ENCODE measurements at regions not wholly inside any gene's neighbourhood (a gene's known extent, or its start where the extent isn't known, plus 50 kb on each side); places are given as distances from the start of the nearest gene placed in this dataset.

DNA sequence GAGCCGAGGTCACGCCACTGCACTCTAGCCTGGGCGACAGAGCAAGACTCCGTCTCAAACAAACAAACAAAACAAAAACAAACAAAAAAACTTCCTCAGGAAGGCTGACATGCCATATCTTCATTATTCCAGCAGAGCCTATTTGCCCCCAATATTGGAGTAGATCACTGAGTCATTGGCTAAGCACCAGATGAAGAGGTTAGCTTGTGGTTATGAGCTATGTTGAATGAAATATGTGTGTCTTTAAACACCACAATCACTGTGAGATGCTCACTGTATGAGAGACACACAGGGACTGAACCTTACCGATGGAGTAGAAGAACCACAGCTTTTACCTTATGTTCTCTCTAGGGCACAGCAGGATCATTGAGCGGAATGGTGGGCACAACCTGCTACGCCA is 122.1 kb upstream of the EOLA2 start:
- no peak for TF ChIP-seq CEBPB (IDR thresholded peaks at IDR 0.05)
- TF ChIP-seq TCF12 (IDR thresholded peaks at IDR 0.05; ENCODE audit: low read depth), result no peak
- TF ChIP-seq FOXM1 (IDR thresholded peaks at IDR 0.05; ENCODE audit: borderline replicate concordance, low read depth), result no peak
- TF ChIP-seq, protein P1, sequence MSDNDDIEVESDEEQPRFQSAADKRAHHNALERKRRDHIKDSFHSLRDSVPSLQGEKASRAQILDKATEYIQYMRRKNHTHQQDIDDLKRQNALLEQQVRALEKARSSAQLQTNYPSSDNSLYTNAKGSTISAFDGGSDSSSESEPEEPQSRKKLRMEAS (IDR thresholded peaks at IDR 0.05), result no peak
- no peak for TF ChIP-seq TAF1 (IDR thresholded peaks at IDR 0.05; ENCODE audit: low read depth)
- TF ChIP-seq TEAD4 (IDR thresholded peaks at IDR 0.05), result no peak
- TF ChIP-seq, protein P2, sequence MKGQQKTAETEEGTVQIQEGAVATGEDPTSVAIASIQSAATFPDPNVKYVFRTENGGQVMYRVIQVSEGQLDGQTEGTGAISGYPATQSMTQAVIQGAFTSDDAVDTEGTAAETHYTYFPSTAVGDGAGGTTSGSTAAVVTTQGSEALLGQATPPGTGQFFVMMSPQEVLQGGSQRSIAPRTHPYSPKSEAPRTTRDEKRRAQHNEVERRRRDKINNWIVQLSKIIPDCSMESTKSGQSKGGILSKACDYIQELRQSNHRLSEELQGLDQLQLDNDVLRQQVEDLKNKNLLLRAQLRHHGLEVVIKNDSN (IDR thresholded peaks at IDR 0.05), result no peak
- TF ChIP-seq REST (IDR thresholded peaks at IDR 0.05; ENCODE audit: low read depth), result no peak
- no peak for TF ChIP-seq EGR1 (IDR thresholded peaks at IDR 0.05)

All from Ishikawa (cell line).